Suprapubic skin (tissue), 4 donors: ENCODE measurements at regions not wholly inside any gene's neighbourhood (a gene's known extent, or its start where the extent isn't known, plus 50 kb on each side); places are given as distances from the start of the nearest gene placed in this dataset.

Experiments used
- DNase-seq, 2 donors: peaks; one replicate each; pipeline ENCODE4 v3.0.0-alpha.2; 2019; ENCODE audit warnings: low spot score in 2 of 2
- H3K27ac ChIP-seq: fragments of 200-600 bp; sonication (generic); one replicate; pipeline ENCODE4 v1.5.1; 2019
- H3K27me3 ChIP-seq: fragments of 200-600 bp; sonication (generic); one replicate; pipeline ENCODE4 v1.5.1; 2019
- H3K36me3 ChIP-seq: fragments of 200-600 bp; sonication (generic); one replicate; pipeline ENCODE4 v1.5.1; 2019
- H3K4me1 ChIP-seq: fragments of 200-600 bp; sonication (generic); one replicate; pipeline ENCODE4 v1.5.1; 2019
- H3K4me3 ChIP-seq: fragments of 200-600 bp; sonication (generic); one replicate; pipeline ENCODE4 v1.5.1; 2019; ENCODE audit warnings: mild to moderate bottlenecking
- H3K9me3 ChIP-seq: fragments of 200-600 bp; sonication (generic); one replicate; pipeline ENCODE4 v1.5.1; 2019
- CTCF ChIP-seq, 2 donors: fragments of 200-600 bp in 1 of 2; fragments of 450-650 bp in 1 of 2; sonication (generic) in 1 of 2; IDR thresholded peaks; one replicate each; pipeline ENCODE4 v1.5.1; 2016 to 2019; ENCODE audit warnings: antibody characterized with exemption in 2 of 2, mild to moderate bottlenecking in 1 of 2, moderate library complexity in 1 of 2
- EP300 ChIP-seq: sonication (generic); formaldehyde crosslinking; IDR thresholded peaks from one replicate; pipeline ENCODE4 v1.6.1; 2017; ENCODE audit warnings: antibody characterized with exemption
- POLR2A ChIP-seq, 2 donors: fragments of 450-650 bp; IDR thresholded peaks; one replicate each; pipeline ENCODE4 v1.6.1; 2017; ENCODE audit warnings: antibody characterized with exemption in 2 of 2, mild to moderate bottlenecking in 2 of 2, moderate library complexity in 2 of 2
- POLR2AphosphoS5 ChIP-seq, 3 donors: sonication (generic); formaldehyde crosslinking; IDR thresholded peaks; one replicate each; pipeline ENCODE4 v1.6.1; 2017; ENCODE audit warnings: antibody characterized with exemption in 3 of 3
- WGBS: methylation state at CpG from one replicate; pipeline ENCODE4 v1.1.5; 2018; 5-methylcytosine and 5-hydroxymethylcytosine counted together

- Histone ChIP-seq H3K9me3 (no peaks in the 10 kb centered on the region), H3K36me3 (no peaks in the 10 kb centered on the region), H3K4me3 (no peak overlapping the region), H3K4me1 (no peaks in the 10 kb centered on the region), H3K27me3 (no peaks in the 10 kb centered on the region), H3K27ac (no peak overlapping the region)
- WGBS, result 40% methylated on average over 1 of the region's 1 CpG
- no peak for DNase-seq
- TF ChIP-seq POLR2AphosphoS5 (IDR thresholded peaks at IDR 0.05), result no peak
- TF ChIP-seq CTCF (IDR thresholded peaks at IDR 0.05), result no peak
- TF ChIP-seq EP300, result no peak
- no peak for TF ChIP-seq POLR2A (IDR thresholded peaks at IDR 0.05)
Measured at GRCh38 chr9:78831726-78832125, 534.8 kb downstream of the PSAT1 start.

GRCh38 chr9:78835928-78836450 is 539.1 kb downstream of the PSAT1 start:
- no peak overlapping the region for H3K4me3 ChIP-seq
- H3K27ac ChIP-seq, result no peak overlapping the region
- H3K9me3 ChIP-seq, result no peaks in the 10 kb centered on the region
- no peaks in the 10 kb centered on the region for H3K27me3 ChIP-seq
- WGBS, result 91% methylated on average over 5 of the region's 5 CpGs
- no peaks in the 10 kb centered on the region for H3K4me1 ChIP-seq
- no peak for TF ChIP-seq POLR2A (IDR thresholded peaks at IDR 0.05)
- no peak for TF ChIP-seq EP300
- TF ChIP-seq CTCF (IDR thresholded peaks at IDR 0.05), result no peak
- TF ChIP-seq POLR2AphosphoS5 (IDR thresholded peaks at IDR 0.05), result no peak
- H3K36me3 ChIP-seq, result no peaks in the 10 kb centered on the region
- DNase-seq, result no peak

GRCh38 chr9:78839252-78839651 is 542.3 kb downstream of the PSAT1 start:
- Histone ChIP-seq H3K4me1 (no peaks in the 10 kb centered on the region), H3K4me3 (no peak overlapping the region), H3K27ac (no peak overlapping the region), H3K9me3 (peaks cover 3% of the 10 kb centered on the region), H3K36me3 (no peaks in the 10 kb centered on the region), H3K27me3 (no peaks in the 10 kb centered on the region)
- WGBS, result 68% methylated on average over 2 of the region's 2 CpGs
- TF ChIP-seq CTCF (IDR thresholded peaks at IDR 0.05) (no peak), EP300 (no peak), POLR2A (IDR thresholded peaks at IDR 0.05) (no peak), POLR2AphosphoS5 (IDR thresholded peaks at IDR 0.05) (no peak)
- no peak for DNase-seq

- no peak for TF ChIP-seq POLR2A (IDR thresholded peaks at IDR 0.05)
- no peak for TF ChIP-seq CTCF (IDR thresholded peaks at IDR 0.05)
- TF ChIP-seq EP300, result no peak
- TF ChIP-seq POLR2AphosphoS5 (IDR thresholded peaks at IDR 0.05), result no peak
- H3K9me3 ChIP-seq, result peaks cover 3% of the 10 kb centered on the region
- H3K27ac ChIP-seq, result no peak overlapping the region
- 69% methylated on average over 2 of the region's 2 CpGs for WGBS
- H3K4me1 ChIP-seq, result no peaks in the 10 kb centered on the region
- no peaks in the 10 kb centered on the region for H3K36me3 ChIP-seq
- no peaks in the 10 kb centered on the region for H3K27me3 ChIP-seq
- no peak for DNase-seq
- H3K4me3 ChIP-seq, result no peak overlapping the region
Measured at GRCh38 chr9:78848061-78848460, 551.1 kb downstream of the PSAT1 start.

- WGBS, result 75% methylated on average over 2 of the region's 2 CpGs
Measured at GRCh38 chr9:78856144-78856543, 559.2 kb downstream of the PSAT1 start.

GRCh38 chr9:78856781-78857180 is 559.9 kb downstream of the PSAT1 start:
- H3K4me3 ChIP-seq, result no peak overlapping the region
- H3K27ac ChIP-seq, result no peak overlapping the region
- no peaks in the 10 kb centered on the region for H3K9me3 ChIP-seq
- TF ChIP-seq POLR2A (IDR thresholded peaks at IDR 0.05) (no peak), EP300 (no peak), POLR2AphosphoS5 (IDR thresholded peaks at IDR 0.05) (no peak), CTCF (IDR thresholded peaks at IDR 0.05) (no peak)
- H3K27me3 ChIP-seq, result no peaks in the 10 kb centered on the region
- WGBS, result 66% methylated on average over 8 of the region's 8 CpGs
- DNase-seq, result no peak
- H3K36me3 ChIP-seq, result no peaks in the 10 kb centered on the region
- no peaks in the 10 kb centered on the region for H3K4me1 ChIP-seq

More at GRCh38 chr9:78856144-78856543, 559.2 kb downstream of the PSAT1 start:
- no peaks in the 10 kb centered on the region for H3K9me3 ChIP-seq
- no peaks in the 10 kb centered on the region for H3K27me3 ChIP-seq
- no peaks in the 10 kb centered on the region for H3K36me3 ChIP-seq
- no peak for DNase-seq
- no peak overlapping the region for H3K4me3 ChIP-seq
- no peak overlapping the region for H3K27ac ChIP-seq
- TF ChIP-seq EP300, result no peak
- H3K4me1 ChIP-seq, result no peaks in the 10 kb centered on the region
